C4-2B (cell line): ENCODE measurements at regions not wholly inside any gene's neighbourhood (a gene's known extent, or its start where the extent isn't known, plus 50 kb on each side); places are given as distances from the start of the nearest gene placed in this dataset.

ENCODE experiments used
- ZFX ChIP-seq: fragments of 450-650 bp; IDR thresholded peaks from 2 replicates; pipeline ENCODE4 v1.6.1; 2017
- TF ChIP-seq, protein P1 (sequence below): fragments of 450-650 bp; conservative IDR thresholded peaks from 2 replicates; pipeline ENCODE4 v1.5.1; 2017; ENCODE audit warnings: mild to moderate bottlenecking

DNA sequence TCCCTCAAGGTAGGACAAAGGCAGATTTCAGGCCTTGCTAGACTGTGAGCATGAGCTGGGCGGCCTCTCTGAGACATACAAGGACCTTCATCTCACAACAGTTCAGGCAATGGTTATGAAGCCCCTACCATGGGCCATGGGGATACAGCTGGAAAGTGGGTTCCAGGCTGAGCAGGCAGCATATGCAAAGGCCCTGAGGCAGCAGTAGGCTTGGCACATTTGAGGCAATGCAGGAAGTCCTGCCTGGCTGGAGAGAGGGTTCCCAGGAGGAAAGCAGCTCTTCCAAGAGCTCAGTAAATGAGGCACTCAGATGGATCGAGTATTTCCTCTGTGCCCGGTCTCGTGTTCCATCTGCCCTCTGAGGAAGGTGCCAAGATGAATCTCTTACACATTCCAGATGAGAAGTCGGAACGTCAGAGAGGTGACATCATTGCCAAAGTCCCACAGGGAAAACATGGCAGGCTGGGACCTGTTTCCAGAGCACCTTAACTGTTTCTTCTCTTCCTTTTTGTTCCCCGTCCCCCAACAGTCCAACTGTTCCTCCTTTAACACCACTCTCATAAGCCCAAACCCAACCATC, 388.6 kb downstream of the MN1 start:
- TF ChIP-seq, protein P1, sequence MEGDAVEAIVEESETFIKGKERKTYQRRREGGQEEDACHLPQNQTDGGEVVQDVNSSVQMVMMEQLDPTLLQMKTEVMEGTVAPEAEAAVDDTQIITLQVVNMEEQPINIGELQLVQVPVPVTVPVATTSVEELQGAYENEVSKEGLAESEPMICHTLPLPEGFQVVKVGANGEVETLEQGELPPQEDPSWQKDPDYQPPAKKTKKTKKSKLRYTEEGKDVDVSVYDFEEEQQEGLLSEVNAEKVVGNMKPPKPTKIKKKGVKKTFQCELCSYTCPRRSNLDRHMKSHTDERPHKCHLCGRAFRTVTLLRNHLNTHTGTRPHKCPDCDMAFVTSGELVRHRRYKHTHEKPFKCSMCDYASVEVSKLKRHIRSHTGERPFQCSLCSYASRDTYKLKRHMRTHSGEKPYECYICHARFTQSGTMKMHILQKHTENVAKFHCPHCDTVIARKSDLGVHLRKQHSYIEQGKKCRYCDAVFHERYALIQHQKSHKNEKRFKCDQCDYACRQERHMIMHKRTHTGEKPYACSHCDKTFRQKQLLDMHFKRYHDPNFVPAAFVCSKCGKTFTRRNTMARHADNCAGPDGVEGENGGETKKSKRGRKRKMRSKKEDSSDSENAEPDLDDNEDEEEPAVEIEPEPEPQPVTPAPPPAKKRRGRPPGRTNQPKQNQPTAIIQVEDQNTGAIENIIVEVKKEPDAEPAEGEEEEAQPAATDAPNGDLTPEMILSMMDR = no peak
- no peak for TF ChIP-seq ZFX
